Activated CD4-positive, alpha-beta T cell treated with anti-CD3 and anti-CD28 coated beads, Interleukin-2, amount 50 U/mL, for 48 hours (primary cell): ENCODE measurements at regions not wholly inside any gene's neighbourhood (a gene's known extent, or its start where the extent isn't known, plus 50 kb on each side); places are given as distances from the start of the nearest gene placed in this dataset.

Experiments used
- DNase-seq, 2 experiments: peaks; one replicate each; pipeline ENCODE4 v3.0.0-alpha.2; 2020

- no peak for DNase-seq
These were observed 1264.3 kb downstream of the BRD1 start for GRCh38 chr22:48563118-48563965.

DNA sequence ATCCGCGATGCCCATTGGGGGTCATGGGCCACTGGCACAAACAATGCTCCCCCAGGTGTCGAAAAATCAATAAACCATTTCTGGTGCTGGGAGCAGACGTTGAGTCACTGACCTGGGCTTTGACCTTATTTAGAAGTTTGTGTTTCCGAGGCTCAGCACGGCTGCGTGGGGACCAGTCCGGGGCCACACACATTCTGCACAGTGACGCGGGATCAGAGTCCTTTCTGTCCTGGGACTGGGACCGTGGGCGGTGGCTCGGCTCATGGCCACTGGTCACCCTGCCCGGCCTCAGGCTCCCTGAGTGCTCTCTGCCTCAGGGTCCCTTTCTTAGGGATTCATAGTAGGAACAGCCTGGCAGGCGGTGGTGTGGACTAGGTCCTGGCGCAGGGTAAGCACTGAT is 1266.0 kb downstream of the BRD1 start:
- DNase-seq = no peak

GRCh38 chr22:48560836-48561235 is 1266.8 kb downstream of the BRD1 start:
- DNase-seq = no peak

DNA sequence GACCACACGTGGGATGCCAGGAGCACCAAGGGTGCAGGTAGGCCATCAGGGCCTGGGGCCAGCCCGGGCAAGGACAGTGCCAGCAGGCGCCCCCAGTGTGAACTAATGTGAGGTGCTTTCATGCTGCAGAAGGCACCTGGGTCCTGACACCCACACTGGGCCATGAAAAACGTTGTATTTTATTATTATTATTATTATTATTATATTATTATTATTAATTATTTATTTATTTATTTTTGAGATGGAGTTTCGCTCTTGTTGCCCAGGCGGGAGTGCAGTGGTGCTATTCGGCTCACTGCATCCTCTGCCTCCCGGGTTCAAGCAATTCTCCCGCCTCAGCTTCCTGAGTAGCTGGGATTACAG is 1267.3 kb downstream of the BRD1 start:
- no peak for DNase-seq

- no peak for DNase-seq
These were observed 1267.9 kb downstream of the BRD1 start for GRCh38 chr22:48559647-48560388.

- no peak for DNase-seq
These were observed 1268.9 kb downstream of the BRD1 start for GRCh38 chr22:48558606-48559402.

DNA sequence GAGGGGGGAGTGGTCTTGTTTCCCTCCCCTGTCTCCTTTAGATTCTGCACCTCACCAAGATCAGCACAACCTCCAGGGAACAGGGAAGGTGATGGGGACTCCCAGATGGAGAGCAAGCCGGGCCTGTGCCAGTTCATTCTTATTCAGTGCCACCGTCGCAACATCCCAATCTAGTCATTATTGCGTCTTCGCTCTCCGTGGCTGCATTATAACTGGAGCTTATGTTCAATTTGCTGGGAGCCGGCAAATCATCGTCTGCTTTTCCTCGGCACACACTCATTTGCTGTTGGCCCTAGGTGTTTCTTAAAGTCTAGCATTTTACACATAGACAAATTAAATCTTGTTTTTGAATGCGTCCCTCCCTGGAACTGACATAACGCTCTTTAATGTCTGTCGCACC is 1269.7 kb downstream of the BRD1 start:
- no peak for DNase-seq

GRCh38 chr22:48557473-48557872 is 1270.2 kb downstream of the BRD1 start:
- no peak for DNase-seq

DNA sequence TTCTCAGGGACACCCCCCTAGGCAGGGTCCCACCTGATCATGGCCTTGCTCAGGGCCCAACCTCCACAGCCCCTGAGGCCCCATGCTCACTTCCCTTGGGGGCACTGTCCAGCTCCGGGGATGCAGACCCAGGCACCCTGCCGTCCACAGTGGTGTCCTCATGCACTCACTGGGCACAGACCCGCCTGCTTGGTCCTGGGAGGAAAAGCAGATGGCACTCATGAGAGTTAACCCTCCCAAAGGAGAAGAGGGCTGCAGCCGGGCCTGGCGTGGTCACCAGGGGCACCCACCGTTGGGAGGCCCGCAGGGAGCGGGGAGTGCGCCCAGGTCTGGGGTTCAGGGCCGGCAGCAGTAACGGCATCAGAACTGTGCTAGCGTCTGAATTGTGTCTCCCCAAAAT is 1270.9 kb downstream of the BRD1 start:
- no peak for DNase-seq

- DNase-seq = no peak
These were observed 1271.5 kb downstream of the BRD1 start for GRCh38 chr22:48556222-48556621.

GRCh38 chr22:48555606-48556005 is 1272.1 kb downstream of the BRD1 start:
- no peak for DNase-seq

DNA sequence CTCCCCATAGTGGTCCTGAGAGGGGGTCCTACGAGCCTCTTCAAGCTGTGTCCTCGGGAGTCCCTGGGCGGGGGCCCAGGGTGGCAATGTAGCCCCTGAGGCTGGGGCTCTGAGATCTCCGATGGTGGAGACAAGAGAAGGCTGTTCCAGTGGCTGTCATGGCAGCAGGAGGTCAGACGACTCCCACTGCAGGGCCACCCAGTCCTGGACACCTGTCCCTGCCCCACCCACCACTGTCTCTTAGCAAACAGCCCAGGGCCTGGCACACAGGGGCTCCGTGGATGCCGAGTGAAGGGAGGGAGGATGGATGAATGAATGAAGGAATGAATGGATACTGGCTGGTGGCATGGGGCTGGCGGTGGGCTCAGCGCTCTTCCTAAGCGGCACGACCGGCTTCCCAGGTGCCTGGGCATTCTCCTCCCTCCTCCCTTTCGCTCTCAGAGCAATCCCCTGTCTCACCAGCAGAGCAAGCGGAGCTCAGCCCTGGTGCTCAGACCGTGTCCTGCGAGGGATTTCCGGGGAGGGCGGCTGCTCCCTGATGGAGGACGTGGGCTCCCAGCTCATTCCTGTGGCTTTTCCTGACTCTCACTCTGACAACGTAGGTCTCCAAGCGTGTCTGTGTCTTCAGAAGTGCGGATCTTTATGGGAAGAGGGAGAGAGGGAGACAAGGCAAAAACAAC is 1272.6 kb downstream of the BRD1 start:
- DNase-seq = no peak

DNA sequence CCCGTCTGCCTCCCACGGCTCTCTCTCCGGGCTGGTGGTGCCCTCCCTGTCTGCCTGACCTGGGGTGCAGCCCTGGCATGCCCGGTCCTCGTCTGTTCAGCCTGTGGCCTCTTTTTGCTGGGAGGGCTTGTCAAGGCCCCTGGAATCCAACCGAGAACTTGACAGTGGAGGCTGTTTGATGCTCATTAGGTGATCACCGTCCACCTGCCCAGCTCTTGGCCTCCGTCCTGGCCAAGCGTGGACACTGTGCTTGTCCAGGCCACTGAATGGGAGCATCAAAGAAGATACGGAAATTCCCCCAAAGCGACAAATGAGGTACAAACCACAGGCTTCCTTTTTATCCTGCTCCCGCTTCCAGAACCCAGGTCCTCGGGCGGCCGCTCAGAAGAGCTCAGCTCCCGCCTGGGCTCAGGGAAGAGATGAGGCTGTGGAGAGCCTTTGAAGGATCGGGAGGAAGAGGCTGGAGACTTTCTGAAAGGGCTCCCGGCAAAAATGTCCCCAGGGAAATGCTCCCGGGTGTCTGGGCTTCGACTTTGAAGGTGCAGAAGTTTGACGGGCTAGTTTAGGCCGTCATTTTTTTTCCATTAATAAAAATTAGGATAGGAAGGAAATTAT is 1273.9 kb downstream of the BRD1 start:
- DNase-seq = no peak

DNA sequence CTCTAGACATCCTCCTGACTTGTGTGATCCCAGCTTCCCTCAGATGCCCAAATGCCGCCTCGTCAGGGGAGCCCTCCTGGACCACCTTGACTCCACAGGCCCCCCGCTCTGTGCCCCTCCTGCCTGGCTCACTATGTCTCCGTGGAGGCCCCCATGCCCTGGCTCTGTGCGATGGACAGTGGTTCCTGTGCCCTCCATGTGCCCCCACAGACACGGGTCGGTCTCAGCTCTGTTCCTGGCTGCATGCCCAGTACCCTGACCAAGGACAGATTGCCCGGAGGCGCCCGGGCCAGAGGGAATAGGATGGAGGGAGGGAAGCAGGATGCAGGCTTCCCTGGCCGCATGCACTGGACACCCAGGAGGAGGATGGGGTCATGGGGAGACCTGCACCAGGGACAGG is 1274.6 kb downstream of the BRD1 start:
- no peak for DNase-seq

DNA sequence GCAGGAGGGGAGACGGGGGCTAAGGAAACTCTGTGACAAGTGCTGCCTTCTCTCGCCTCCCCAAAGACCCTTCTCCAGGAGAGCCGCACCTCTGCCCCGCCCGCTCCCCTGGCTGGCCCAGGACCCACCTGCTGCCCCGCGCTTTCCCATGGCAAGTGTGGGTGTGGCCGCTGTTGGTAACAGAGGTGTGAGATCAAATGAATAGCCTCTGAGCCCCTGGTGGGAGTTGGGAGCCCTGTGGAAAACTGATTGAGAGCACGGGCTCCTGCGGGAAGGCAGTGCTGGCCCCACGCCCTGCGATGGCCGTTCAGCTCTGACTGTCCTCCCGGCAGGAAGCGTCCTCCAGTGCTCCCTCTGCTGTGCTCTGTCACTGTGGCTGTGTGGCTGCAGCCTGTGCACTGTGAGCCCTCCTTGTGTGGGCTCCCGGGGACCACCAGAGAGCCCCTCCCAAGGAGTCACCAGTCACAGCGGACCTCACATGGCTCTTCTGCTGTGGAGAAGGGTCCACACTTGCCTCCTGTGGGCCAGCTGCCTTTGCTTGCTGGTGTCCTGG is 1275.9 kb downstream of the BRD1 start:
- no peak for DNase-seq

GRCh38 chr22:48551061-48551460 is 1276.6 kb downstream of the BRD1 start:
- DNase-seq = no peak

- DNase-seq = no peak
These were observed 1279.3 kb downstream of the BRD1 start for GRCh38 chr22:48548391-48548790.

DNA sequence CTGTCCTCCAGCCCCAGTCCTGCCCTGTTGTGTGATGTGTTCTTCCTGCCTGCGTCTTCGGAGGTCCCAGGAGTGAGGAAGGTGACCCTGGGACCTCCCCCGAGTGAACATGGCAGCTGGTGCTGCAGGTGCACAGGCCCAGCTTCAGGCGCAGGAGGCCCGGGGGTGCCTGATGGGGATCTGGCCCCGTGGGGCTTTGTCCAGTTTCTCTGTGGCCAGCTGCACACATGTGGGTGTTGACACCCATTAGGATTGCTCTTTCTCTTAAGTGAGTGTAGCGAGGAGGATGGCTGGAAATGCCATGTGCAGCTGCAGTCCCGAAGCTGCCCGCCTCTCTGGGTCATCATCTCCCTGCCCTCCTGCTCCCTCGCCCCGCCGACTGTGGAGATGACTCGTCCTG is 1279.7 kb downstream of the BRD1 start:
- DNase-seq = no peak

DNA sequence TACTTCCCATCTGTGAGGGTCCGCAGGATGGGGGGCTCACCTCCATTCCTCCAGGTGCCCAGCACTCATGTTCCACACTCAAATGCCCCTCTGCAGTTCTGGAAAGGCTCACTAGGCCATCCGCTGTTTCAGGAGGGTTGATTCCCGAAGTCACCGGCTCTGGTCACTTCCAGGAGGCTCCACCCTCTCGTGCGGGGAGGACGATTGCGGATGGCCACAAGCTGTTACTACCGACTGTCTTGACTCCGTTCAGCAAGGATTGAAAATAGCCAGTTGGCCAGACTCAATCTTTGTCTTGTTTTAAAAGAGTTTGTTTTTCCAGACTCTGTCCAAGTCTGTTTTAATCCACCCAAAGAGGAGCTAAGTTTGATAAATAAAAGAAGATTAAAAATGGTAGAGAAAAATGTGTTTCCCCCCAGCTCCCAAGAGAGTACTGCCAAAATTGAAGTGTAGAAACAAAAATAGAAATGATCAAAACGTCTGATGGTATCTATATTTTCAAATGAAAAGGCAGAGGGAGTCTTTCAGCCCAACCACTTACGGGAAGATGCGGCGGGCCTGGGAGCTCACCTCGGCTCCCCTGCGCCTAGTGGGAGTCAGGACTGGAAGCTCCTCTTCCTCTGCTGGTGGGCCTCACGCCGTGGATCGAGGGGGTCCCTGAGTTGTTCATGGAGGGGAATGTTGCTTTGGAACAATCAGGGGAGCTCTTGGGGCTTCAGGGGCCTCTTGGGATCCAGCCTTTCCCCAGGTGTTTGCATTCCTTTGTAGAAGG is 1280.8 kb downstream of the BRD1 start:
- no peak for DNase-seq

DNA sequence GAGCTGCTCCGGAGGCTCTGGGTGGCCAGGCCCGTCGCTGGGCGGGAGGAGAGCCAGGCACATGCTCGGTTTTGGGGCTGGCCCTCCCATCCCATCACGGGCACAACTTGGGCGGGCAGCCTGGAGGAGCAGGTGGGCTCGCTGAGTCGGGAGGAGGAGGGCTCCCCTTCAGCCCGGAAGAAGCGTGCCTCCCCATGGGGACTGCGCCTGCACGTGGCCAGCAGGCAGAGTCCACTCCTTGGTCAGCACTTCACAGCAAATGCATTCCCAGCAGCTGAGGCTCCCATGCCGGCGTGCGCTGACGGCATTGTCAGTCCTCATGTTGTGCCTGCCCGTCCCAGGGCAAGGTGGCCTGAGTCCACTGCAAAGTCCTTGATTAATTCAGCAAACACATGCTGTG is 1281.7 kb downstream of the BRD1 start:
- no peak for DNase-seq

DNA sequence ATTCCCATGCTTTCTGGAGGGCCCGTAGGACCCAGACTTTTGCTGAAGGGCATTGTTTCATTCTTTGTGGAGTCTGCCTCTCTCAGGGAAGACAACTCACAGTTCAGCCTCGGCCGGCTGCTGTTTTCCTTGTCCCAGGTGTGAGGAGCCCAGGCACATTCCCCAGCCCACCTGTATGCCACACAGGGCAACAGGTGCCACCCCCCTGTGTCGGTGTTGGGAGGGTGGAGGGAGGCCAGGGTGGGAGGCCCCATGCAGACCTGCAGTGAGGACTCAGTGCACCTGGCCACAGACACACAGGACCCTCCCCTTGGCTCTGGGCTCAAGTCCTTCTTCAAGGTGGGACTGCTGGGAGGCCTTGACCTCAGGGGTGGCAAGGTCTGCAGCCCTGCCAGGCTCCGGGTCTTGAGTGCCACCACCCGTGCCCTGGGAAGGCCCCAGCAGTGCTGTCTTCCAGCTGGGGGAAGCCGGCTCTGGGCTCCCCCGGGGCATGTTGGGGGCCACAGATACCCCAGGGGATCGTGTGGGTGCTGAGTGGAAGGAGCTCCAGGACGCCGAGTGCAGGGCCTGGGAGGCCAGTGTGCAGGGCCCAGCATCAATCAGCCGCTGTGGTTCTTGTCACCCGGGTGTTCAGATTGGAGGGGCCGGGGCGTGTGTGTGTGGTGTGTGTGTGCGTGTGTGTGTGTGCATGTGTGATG is 1286.1 kb downstream of the BRD1 start:
- DNase-seq = no peak
